ENCODE measurements at regions not wholly inside any gene's neighbourhood (a gene's known extent, or its start where the extent isn't known, plus 50 kb on each side); places are given as distances from the start of the nearest gene placed in this dataset.

DNA sequence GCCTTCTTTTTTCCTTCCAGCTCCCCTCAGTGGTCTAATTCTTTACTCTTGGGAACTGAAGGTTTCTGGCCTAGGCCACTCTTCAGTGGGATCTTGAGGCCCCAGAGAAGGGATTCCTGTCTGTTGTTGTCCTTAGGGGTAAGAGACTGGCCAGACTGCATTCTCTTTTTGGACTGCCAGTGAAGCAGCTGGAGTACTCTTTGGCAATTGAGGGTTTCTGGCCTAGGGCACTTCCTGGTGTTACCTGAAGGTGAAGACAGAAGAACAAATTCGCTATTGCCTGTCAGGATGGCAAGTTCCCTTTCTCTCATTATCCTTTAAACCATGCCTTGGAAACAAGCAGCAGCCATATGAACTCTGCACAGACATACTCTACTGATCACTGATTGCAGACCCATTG, 286.6 kb upstream of the ZP4 start:
- Histone ChIP-seq H3K4me1 (ENCODE audit: control insufficient read depth in 2 of 2, insufficient read depth in 2 of 2, low read length in 2 of 2) (no peaks in the 10 kb centered on the region), H3K27me3 (ENCODE audit: control insufficient read depth in 2 of 2, insufficient read depth in 1 of 2, low read length in 1 of 2) (no peaks in the 10 kb centered on the region), H3K36me3 (ENCODE audit: control insufficient read depth in 2 of 2, insufficient read depth in 2 of 2, low read length in 1 of 2) (no peaks in the 10 kb centered on the region), H3K4me3 (ENCODE audit: low read length in 2 of 2) (no peak overlapping the region), H3K27ac (ENCODE audit: low read depth in 1 of 2, low read length in 1 of 2) (no peak overlapping the region), H3K9me3 (ENCODE audit: control insufficient read depth in 2 of 2, insufficient read depth in 1 of 2, low read length in 1 of 2) (peaks cover 0 to 3% of the 10 kb centered on the region in 2 donors)
- WGBS: 95% methylated on average over 1 of the region's 1 CpG
- no peak for DNase-seq (ENCODE audit: low read depth in 6 of 9, low spot score in 9 of 9)

DNA sequence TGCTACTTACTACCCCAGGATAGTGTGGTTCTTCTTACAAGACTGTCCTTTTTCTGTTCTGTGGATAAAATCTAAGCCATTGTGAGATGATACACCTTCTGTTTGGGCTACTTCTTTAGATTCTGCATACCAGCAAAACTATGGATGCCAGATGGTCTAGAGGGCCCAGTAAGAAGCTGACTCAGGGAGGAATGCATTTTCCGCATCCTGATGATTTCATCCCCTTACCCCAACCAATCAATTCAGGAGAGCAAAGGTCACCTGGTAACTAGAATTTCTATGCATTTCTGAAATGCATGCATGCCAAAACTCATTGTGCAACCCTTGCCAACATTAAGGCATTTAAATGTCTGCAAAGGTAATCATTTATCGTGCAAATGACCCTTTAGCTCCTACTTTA, 285.7 kb upstream of the ZP4 start:
- H3K36me3 ChIP-seq (ENCODE audit: control insufficient read depth in 2 of 2, insufficient read depth in 2 of 2, low read length in 1 of 2): no peaks in the 10 kb centered on the region
- H3K4me1 ChIP-seq (ENCODE audit: control insufficient read depth in 2 of 2, insufficient read depth in 2 of 2, low read length in 2 of 2): no peaks in the 10 kb centered on the region
- no peak overlapping the region for H3K27ac ChIP-seq (ENCODE audit: low read depth in 1 of 2, low read length in 1 of 2)
- no peak for DNase-seq (ENCODE audit: low read depth in 6 of 9, low spot score in 9 of 9)
- H3K4me3 ChIP-seq (ENCODE audit: low read length in 2 of 2): no peak overlapping the region
- H3K27me3 ChIP-seq (ENCODE audit: control insufficient read depth in 2 of 2, insufficient read depth in 1 of 2, low read length in 1 of 2): no peaks in the 10 kb centered on the region
- whole genome bisulfite sequencing: 71% methylated on average over 2 of the region's 2 CpGs
- peaks cover 0 to 3% of the 10 kb centered on the region in 2 donors for H3K9me3 ChIP-seq (ENCODE audit: control insufficient read depth in 2 of 2, insufficient read depth in 1 of 2, low read length in 1 of 2)

DNA sequence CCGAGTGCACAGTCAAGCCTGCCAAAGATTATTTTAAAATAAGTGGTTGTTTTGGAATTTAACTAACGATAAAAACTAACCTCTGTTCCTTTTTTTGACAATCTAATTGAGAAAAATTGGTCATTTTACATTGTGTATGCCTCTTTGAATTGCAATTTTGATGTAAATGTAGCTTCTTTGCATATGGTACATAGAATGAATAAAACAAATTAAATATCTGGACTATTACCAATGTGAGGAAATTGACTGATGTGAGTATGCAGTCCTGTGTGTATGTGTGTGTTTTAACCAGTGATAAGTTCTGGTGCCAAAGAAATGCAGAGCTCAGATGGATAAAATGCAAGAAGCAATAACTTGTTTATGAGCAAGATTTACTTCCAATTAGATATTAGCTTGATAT, 281.3 kb upstream of the ZP4 start:
- DNase-seq (ENCODE audit: low read depth in 6 of 9, low spot score in 9 of 9): no peak
- no peaks in the 10 kb centered on the region for H3K4me1 ChIP-seq (ENCODE audit: control insufficient read depth in 2 of 2, insufficient read depth in 2 of 2, low read length in 2 of 2)
- H3K27ac ChIP-seq (ENCODE audit: low read depth in 1 of 2, low read length in 1 of 2): no peak overlapping the region
- no peaks in the 10 kb centered on the region for H3K36me3 ChIP-seq (ENCODE audit: control insufficient read depth in 2 of 2, insufficient read depth in 2 of 2, low read length in 1 of 2)
- no peak overlapping the region for H3K4me3 ChIP-seq (ENCODE audit: low read length in 2 of 2)
- peaks cover 0 to 1% of the 10 kb centered on the region in 2 donors for H3K9me3 ChIP-seq (ENCODE audit: control insufficient read depth in 2 of 2, insufficient read depth in 1 of 2, low read length in 1 of 2)
- 86% methylated on average over 2 of the region's 2 CpGs for WGBS
- no peaks in the 10 kb centered on the region for H3K27me3 ChIP-seq (ENCODE audit: control insufficient read depth in 2 of 2, insufficient read depth in 1 of 2, low read length in 1 of 2)

DNA sequence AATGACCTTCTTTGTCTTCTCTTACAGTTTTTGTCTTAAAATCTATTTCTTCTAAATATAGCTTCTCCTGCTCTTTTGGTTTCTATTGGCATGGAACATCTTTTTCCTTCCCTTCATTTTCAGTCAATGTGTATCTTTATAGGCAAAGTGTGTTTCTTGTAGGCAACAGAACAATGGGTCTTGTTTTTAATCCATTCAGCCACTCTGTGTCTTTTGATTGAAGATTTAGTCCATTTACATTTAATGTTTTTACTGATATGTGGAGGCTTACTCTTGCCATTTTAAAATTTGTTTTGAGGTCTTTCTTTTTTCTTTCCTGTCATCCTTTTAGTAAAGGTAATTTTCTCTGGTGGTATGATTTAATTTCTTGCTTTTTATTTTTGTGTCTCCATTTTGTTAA, 271.2 kb upstream of the ZP4 start:
- Histone ChIP-seq H3K27ac (ENCODE audit: low read depth in 1 of 2, low read length in 1 of 2) (no peak overlapping the region), H3K4me1 (ENCODE audit: control insufficient read depth in 2 of 2, insufficient read depth in 2 of 2, low read length in 2 of 2) (no peaks in the 10 kb centered on the region), H3K36me3 (ENCODE audit: control insufficient read depth in 2 of 2, insufficient read depth in 2 of 2, low read length in 1 of 2) (no peaks in the 10 kb centered on the region), H3K9me3 (ENCODE audit: control insufficient read depth in 2 of 2, insufficient read depth in 1 of 2, low read length in 1 of 2) (peaks cover 0 to 6% of the 10 kb centered on the region in 2 donors), H3K27me3 (ENCODE audit: control insufficient read depth in 2 of 2, insufficient read depth in 1 of 2, low read length in 1 of 2) (no peaks in the 10 kb centered on the region), H3K4me3 (ENCODE audit: low read length in 2 of 2) (no peak overlapping the region)
- no peak for DNase-seq (ENCODE audit: low read depth in 6 of 9, low spot score in 9 of 9)

DNA sequence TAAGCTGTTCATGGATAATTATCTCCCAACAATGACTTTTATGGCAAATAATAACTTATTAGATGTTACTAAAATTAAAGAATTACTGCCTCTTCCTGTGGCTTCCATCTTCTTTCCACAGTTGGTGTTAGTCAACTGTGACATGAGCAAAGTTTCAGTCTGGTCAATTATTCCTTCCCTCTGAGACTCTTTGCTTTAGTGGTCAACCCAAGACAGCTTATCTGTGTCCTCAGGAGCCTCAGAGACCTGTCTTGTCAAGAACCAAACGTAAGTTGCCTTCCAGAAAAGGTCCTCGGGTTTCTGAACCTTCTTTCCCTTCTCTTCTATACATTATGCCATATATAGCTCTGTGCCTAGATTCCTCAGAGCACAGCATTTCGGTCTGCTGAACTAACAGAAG, 263.2 kb upstream of the ZP4 start:
- Histone ChIP-seq H3K9me3 (ENCODE audit: control insufficient read depth in 2 of 2, insufficient read depth in 1 of 2, low read length in 1 of 2) (no peaks in the 10 kb centered on the region), H3K4me1 (ENCODE audit: control insufficient read depth in 2 of 2, insufficient read depth in 2 of 2, low read length in 2 of 2) (no peaks in the 10 kb centered on the region), H3K36me3 (ENCODE audit: control insufficient read depth in 2 of 2, insufficient read depth in 2 of 2, low read length in 1 of 2) (no peaks in the 10 kb centered on the region), H3K27ac (ENCODE audit: low read depth in 1 of 2, low read length in 1 of 2) (no peak overlapping the region), H3K27me3 (ENCODE audit: control insufficient read depth in 2 of 2, insufficient read depth in 1 of 2, low read length in 1 of 2) (no peaks in the 10 kb centered on the region), H3K4me3 (ENCODE audit: low read length in 2 of 2) (no peak overlapping the region)
- no peak for DNase-seq (ENCODE audit: low read depth in 6 of 9, low spot score in 9 of 9)
- WGBS: 84% methylated on average over 3 of the region's 3 CpGs

DNA sequence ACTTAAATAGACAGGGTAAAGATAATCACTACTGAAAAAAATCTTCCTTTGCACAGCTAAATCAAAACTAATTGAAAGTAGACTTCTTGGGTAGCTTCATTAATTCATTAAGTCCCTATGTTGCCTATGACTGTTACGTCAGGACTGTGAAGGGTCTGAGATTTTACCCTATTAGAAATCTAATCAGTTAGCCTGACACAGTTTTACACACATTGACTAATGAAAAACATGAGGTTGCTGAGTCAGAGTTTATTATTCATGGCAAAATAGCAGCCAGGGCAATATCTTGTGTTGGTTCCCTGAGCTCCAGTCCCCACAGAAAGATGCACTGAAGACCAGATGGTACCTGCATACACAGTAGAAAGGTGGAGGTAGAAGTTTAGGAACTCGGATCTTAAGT, 262.5 kb upstream of the ZP4 start:
- WGBS: 92% methylated on average over 2 of the region's 2 CpGs
- H3K9me3 ChIP-seq (ENCODE audit: control insufficient read depth in 2 of 2, insufficient read depth in 1 of 2, low read length in 1 of 2): no peaks in the 10 kb centered on the region
- H3K4me3 ChIP-seq (ENCODE audit: low read length in 2 of 2): no peak overlapping the region
- H3K27me3 ChIP-seq (ENCODE audit: control insufficient read depth in 2 of 2, insufficient read depth in 1 of 2, low read length in 1 of 2): no peaks in the 10 kb centered on the region
- no peak overlapping the region for H3K27ac ChIP-seq (ENCODE audit: low read depth in 1 of 2, low read length in 1 of 2)
- H3K4me1 ChIP-seq (ENCODE audit: control insufficient read depth in 2 of 2, insufficient read depth in 2 of 2, low read length in 2 of 2): no peaks in the 10 kb centered on the region
- no peak for DNase-seq (ENCODE audit: low read depth in 6 of 9, low spot score in 9 of 9)
- H3K36me3 ChIP-seq (ENCODE audit: control insufficient read depth in 2 of 2, insufficient read depth in 2 of 2, low read length in 1 of 2): no peaks in the 10 kb centered on the region

DNA sequence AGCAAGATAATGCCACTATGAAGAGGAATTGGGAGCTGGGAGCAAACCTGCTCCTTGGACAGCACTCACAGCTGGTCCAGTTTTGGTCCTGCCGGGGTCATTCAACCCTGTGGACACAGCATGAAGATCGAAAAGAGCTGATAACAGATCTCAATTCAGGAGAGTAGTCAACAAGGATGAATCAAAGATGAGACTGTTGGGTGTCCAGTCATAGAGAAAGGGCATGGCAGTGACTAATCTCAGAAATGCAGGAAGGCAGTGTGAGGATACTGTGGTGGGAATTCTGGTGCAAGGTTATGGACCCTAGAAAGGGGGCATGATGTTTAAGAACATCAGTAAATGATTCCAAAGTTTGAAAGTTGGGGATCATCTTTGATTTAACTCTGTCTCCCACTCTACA, 261.4 kb upstream of the ZP4 start:
- 90% methylated on average over 2 of the region's 2 CpGs for WGBS
- H3K4me1 ChIP-seq (ENCODE audit: control insufficient read depth in 2 of 2, insufficient read depth in 2 of 2, low read length in 2 of 2): no peaks in the 10 kb centered on the region
- H3K9me3 ChIP-seq (ENCODE audit: control insufficient read depth in 2 of 2, insufficient read depth in 1 of 2, low read length in 1 of 2): no peaks in the 10 kb centered on the region
- no peak overlapping the region for H3K4me3 ChIP-seq (ENCODE audit: low read length in 2 of 2)
- H3K36me3 ChIP-seq (ENCODE audit: control insufficient read depth in 2 of 2, insufficient read depth in 2 of 2, low read length in 1 of 2): no peaks in the 10 kb centered on the region
- no peak for DNase-seq (ENCODE audit: low read depth in 6 of 9, low spot score in 9 of 9)
- H3K27ac ChIP-seq (ENCODE audit: low read depth in 1 of 2, low read length in 1 of 2): no peak overlapping the region
- no peaks in the 10 kb centered on the region for H3K27me3 ChIP-seq (ENCODE audit: control insufficient read depth in 2 of 2, insufficient read depth in 1 of 2, low read length in 1 of 2)

- no peak for DNase-seq (ENCODE audit: low read depth in 6 of 9, low spot score in 9 of 9)
- H3K27ac ChIP-seq (ENCODE audit: low read depth in 1 of 2, low read length in 1 of 2): no peak overlapping the region
- WGBS: 94% methylated on average over 3 of the region's 3 CpGs
- H3K27me3 ChIP-seq (ENCODE audit: control insufficient read depth in 2 of 2, insufficient read depth in 1 of 2, low read length in 1 of 2): no peaks in the 10 kb centered on the region
- H3K4me3 ChIP-seq (ENCODE audit: low read length in 2 of 2): no peak overlapping the region
- H3K4me1 ChIP-seq (ENCODE audit: control insufficient read depth in 2 of 2, insufficient read depth in 2 of 2, low read length in 2 of 2): no peaks in the 10 kb centered on the region
- H3K9me3 ChIP-seq (ENCODE audit: control insufficient read depth in 2 of 2, insufficient read depth in 1 of 2, low read length in 1 of 2): no peaks in the 10 kb centered on the region
- H3K36me3 ChIP-seq (ENCODE audit: control insufficient read depth in 2 of 2, insufficient read depth in 2 of 2, low read length in 1 of 2): no peaks in the 10 kb centered on the region
Observed at GRCh38 chr1:238143038-238143437, 252.3 kb upstream of the ZP4 start.

- Histone ChIP-seq H3K9me3 (ENCODE audit: control insufficient read depth in 2 of 2, insufficient read depth in 1 of 2, low read length in 1 of 2) (no peaks in the 10 kb centered on the region), H3K36me3 (ENCODE audit: control insufficient read depth in 2 of 2, insufficient read depth in 2 of 2, low read length in 1 of 2) (no peaks in the 10 kb centered on the region), H3K4me3 (ENCODE audit: low read length in 2 of 2) (no peak overlapping the region), H3K4me1 (ENCODE audit: control insufficient read depth in 2 of 2, insufficient read depth in 2 of 2, low read length in 2 of 2) (no peaks in the 10 kb centered on the region), H3K27me3 (ENCODE audit: control insufficient read depth in 2 of 2, insufficient read depth in 1 of 2, low read length in 1 of 2) (no peaks in the 10 kb centered on the region), H3K27ac (ENCODE audit: low read depth in 1 of 2, low read length in 1 of 2) (no peak overlapping the region)
- no peak for DNase-seq (ENCODE audit: low read depth in 6 of 9, low spot score in 9 of 9)
- WGBS: 90% methylated on average over 1 of the region's 1 CpG
Observed at GRCh38 chr1:238141353-238141752, 250.6 kb upstream of the ZP4 start.

DNA sequence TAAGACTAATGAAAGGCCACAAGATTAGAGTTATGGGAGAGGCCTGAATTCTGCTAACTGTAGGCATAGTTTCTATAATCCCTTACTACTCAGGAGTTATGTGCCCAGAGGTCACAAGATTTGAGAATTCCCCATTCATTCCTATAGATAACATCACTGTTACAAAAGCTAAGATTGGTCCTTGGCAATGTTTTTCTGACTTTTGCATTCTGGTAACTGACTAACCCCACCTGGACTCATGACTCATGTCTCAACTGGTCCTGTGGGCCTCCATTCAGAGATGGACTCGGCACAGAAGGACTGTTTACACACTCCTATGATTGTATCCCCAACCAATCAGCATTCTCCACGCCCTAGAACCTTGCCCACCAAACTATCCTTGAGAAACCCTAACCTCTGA, 249.0 kb upstream of the ZP4 start:
- no peak for DNase-seq (ENCODE audit: low read depth in 6 of 9, low spot score in 9 of 9)
- 36% methylated on average over 2 of the region's 2 CpGs for WGBS
- no peaks in the 10 kb centered on the region for H3K4me1 ChIP-seq (ENCODE audit: control insufficient read depth in 2 of 2, insufficient read depth in 2 of 2, low read length in 2 of 2)
- no peaks in the 10 kb centered on the region for H3K9me3 ChIP-seq (ENCODE audit: control insufficient read depth in 2 of 2, insufficient read depth in 1 of 2, low read length in 1 of 2)
- no peaks in the 10 kb centered on the region for H3K36me3 ChIP-seq (ENCODE audit: control insufficient read depth in 2 of 2, insufficient read depth in 2 of 2, low read length in 1 of 2)
- no peaks in the 10 kb centered on the region for H3K27me3 ChIP-seq (ENCODE audit: control insufficient read depth in 2 of 2, insufficient read depth in 1 of 2, low read length in 1 of 2)
- no peak overlapping the region for H3K4me3 ChIP-seq (ENCODE audit: low read length in 2 of 2)
- H3K27ac ChIP-seq (ENCODE audit: low read depth in 1 of 2, low read length in 1 of 2): no peak overlapping the region

Measured in thymus (tissue), 11 donors.